GM12872 (cell line): ENCODE measurements at regions not wholly inside any gene's neighbourhood (a gene's known extent, or its start where the extent isn't known, plus 50 kb on each side); places are given as distances from the start of the nearest gene placed in this dataset.

Experiments
- CTCF ChIP-seq: IDR thresholded peaks from 3 replicates; pipeline ENCODE4 v1.5.1; 2011; ENCODE audit warnings: low read depth, mild to moderate bottlenecking, low read length, moderate library complexity; ENCODE audit not compliant: insufficient read depth

- no peak for TF ChIP-seq CTCF
These were observed 143.4 kb upstream of the VCX3A start for GRCh38 chrX:6678313-6678712.

GRCh38 chrX:6674734-6675133, 139.8 kb upstream of the VCX3A start:
- no peak for TF ChIP-seq CTCF

GRCh38 chrX:6667048-6667768, 132.3 kb upstream of the VCX3A start:
- TF ChIP-seq CTCF: no peak

- TF ChIP-seq CTCF: no peak
These were observed 131.7 kb upstream of the VCX3A start for GRCh38 chrX:6666624-6667023.

GRCh38 chrX:6661736-6662135, 126.8 kb upstream of the VCX3A start:
- no peak for TF ChIP-seq CTCF

GRCh38 chrX:6660567-6661264, 125.8 kb upstream of the VCX3A start:
- TF ChIP-seq CTCF: no peak

GRCh38 chrX:6645216-6645615, 110.3 kb upstream of the VCX3A start:
- no peak for TF ChIP-seq CTCF
